Neural progenitor cell (in vitro differentiated cells): ENCODE measurements at regions not wholly inside any gene's neighbourhood (a gene's known extent, or its start where the extent isn't known, plus 50 kb on each side); places are given as distances from the start of the nearest gene placed in this dataset.

Experiments
- DNase-seq: peaks from one replicate; pipeline ENCODE4 v3.0.0-alpha.2; 2016; ENCODE audit warnings: low spot score
- H2AFZ ChIP-seq: fragments of 200-600 bp; sonication (generic); replicated peaks from 2 replicates; pipeline ENCODE4 v1.6.1; 2016; ENCODE audit warnings: antibody characterized with exemption
- H3F3A ChIP-seq: fragments of 200-600 bp; sonication (generic); 2 replicates; pipeline ENCODE4 v1.6.1; 2016; ENCODE audit warnings: antibody characterized with exemption, low read depth
- H3K27ac ChIP-seq: fragments of 200-600 bp; sonication (generic); 2 replicates; pipeline ENCODE4 v1.5.1; 2016; ENCODE audit warnings: mild to moderate bottlenecking
- H3K27me3 ChIP-seq: fragments of 200-600 bp; sonication (generic); 2 replicates; pipeline ENCODE4 v1.6.1; 2016; ENCODE audit warnings: mild to moderate bottlenecking, moderate library complexity
- H3K36me3 ChIP-seq: fragments of 200-600 bp; sonication (generic); 2 replicates; pipeline ENCODE4 v1.5.1; 2016
- H3K4me1 ChIP-seq: fragments of 200-600 bp; sonication (generic); 2 replicates; pipeline ENCODE4 v1.6.1; 2016; ENCODE audit warnings: mixed run types
- H3K4me2 ChIP-seq: fragments of 200-600 bp; sonication (generic); 2 replicates; pipeline ENCODE4 v1.6.1; 2016
- H3K4me3 ChIP-seq: fragments of 200-600 bp; sonication (generic); 2 replicates; pipeline ENCODE4 v1.5.1; 2016
- H3K79me2 ChIP-seq: fragments of 200-600 bp; sonication (generic); 2 replicates; pipeline ENCODE4 v1.6.1; 2016; ENCODE audit warnings: low read depth
- H3K9ac ChIP-seq: fragments of 200-600 bp; sonication (generic); 2 replicates; pipeline ENCODE4 v1.6.1; 2016
- H3K9me3 ChIP-seq: fragments of 200-600 bp; sonication (generic); 2 replicates; pipeline ENCODE4 v1.5.1; 2016; ENCODE audit warnings: low read depth
- H4K20me1 ChIP-seq: fragments of 200-600 bp; sonication (generic); 2 replicates; pipeline ENCODE4 v1.6.1; 2016; ENCODE audit warnings: low read depth
- H3K27ac Mint-ChIP-seq: 3 replicates; pipeline ENCODE4 v1.8.0; 2021; ENCODE audit warnings: mixed read lengths
- H3K27me3 Mint-ChIP-seq: 2 replicates; pipeline ENCODE4 v1.8.0; 2022; ENCODE audit warnings: low read depth, mild to moderate bottlenecking, inconsistent platforms, moderate library complexity, mixed read lengths; ENCODE audit not compliant: insufficient read depth
- H3K36me3 Mint-ChIP-seq: 3 replicates; pipeline ENCODE4 v1.8.0; 2021; ENCODE audit warnings: mixed read lengths
- H3K4me1 Mint-ChIP-seq: 3 replicates; pipeline ENCODE4 v1.8.0; 2021; ENCODE audit warnings: mixed read lengths
- H3K4me3 Mint-ChIP-seq: 3 replicates; pipeline ENCODE4 v1.8.0; 2021; ENCODE audit warnings: mild to moderate bottlenecking, moderate library complexity, mixed read lengths
- H3K9me3 Mint-ChIP-seq: 3 replicates; pipeline ENCODE4 v1.8.0; 2020; ENCODE audit warnings: mixed read lengths
- CTCF ChIP-seq: fragments of 200-600 bp; sonication (generic); IDR thresholded peaks from 2 replicates; pipeline ENCODE4 v1.5.1; 2017; ENCODE audit warnings: antibody characterized with exemption, mild to moderate bottlenecking
- EZH2 ChIP-seq: fragments of 200-600 bp; sonication (generic); IDR thresholded peaks from 2 replicates; pipeline ENCODE4 v1.6.1; 2017; ENCODE audit warnings: antibody characterized with exemption, mild to moderate bottlenecking, moderate library complexity
- EZH2phosphoT487 ChIP-seq: fragments of 200-600 bp; sonication (generic); IDR thresholded peaks from 2 replicates; pipeline ENCODE4 v1.6.1; 2017; ENCODE audit warnings: antibody characterized with exemption

DNA sequence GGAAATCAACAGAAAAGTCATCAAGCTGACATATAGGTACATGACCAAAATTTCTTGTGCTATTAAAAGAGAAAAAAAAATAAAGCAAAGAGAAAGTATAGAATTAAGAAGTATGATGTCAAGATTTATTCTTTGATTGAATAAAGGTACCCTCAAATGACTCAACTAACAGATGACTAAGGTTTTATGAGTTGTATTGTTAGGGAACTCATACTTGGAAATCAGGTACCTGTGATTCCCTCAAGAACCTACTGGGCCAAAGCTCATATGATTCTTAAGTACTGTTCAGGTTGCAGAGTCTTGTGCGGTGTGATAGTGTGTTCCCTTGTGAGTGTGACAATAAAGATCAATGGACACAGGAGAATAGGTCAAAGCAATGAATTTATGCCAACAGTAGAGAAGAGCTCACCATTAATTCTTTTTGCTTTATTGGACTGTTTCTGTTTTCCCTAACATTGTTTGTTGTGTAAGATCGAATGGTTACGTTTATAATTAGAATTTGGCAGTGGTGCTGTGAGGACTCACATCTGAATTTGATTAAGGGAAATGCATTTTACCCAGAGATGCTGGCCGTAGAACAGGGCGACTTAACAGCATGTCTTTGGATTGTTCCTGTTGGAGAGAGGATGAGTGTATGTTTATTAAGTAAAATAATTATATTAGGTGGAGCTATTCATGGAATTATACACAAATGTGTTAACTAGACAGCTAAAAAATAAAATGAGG is 293.2 kb upstream of the SEMA3D start:
- Histone ChIP-seq H4K20me1 (no peaks in the 10 kb centered on the region), H3K4me1 (no peaks in the 10 kb centered on the region), H3K79me2 (no peaks in the 10 kb centered on the region), H3K27me3 (no peaks in the 10 kb centered on the region), H2AFZ (no peak overlapping the region), H3K4me2 (no peak overlapping the region), H3K9me3 (no peaks in the 10 kb centered on the region), H3F3A (no peaks in the 10 kb centered on the region), H3K27ac (no peak overlapping the region), H3K9ac (no peak overlapping the region), H3K4me3 (no peak overlapping the region), H3K36me3 (no peaks in the 10 kb centered on the region)
- Mint-ChIP-seq H3K4me3 (no peak overlapping the region), H3K27ac (no peak overlapping the region), H3K36me3 (no peaks in the 10 kb centered on the region), H3K9me3 (no peaks in the 10 kb centered on the region), H3K27me3 (peaks cover 4% of the 10 kb centered on the region), H3K4me1 (no peaks in the 10 kb centered on the region)
- TF ChIP-seq CTCF (no peak), EZH2 (no peak), EZH2phosphoT487 (no peak)
- no peak for DNase-seq

GRCh38 chr7:85478530-85478929 is 291.7 kb upstream of the SEMA3D start:
- H3K4me1 Mint-ChIP-seq = no peaks in the 10 kb centered on the region
- no peaks in the 10 kb centered on the region for H3K9me3 ChIP-seq
- no peak overlapping the region for H3K4me2 ChIP-seq
- DNase-seq = no peak
- H3F3A ChIP-seq = no peaks in the 10 kb centered on the region
- no peaks in the 10 kb centered on the region for H3K36me3 Mint-ChIP-seq
- H3K4me3 ChIP-seq = no peak overlapping the region
- TF ChIP-seq CTCF = no peak
- TF ChIP-seq EZH2phosphoT487 = no peak
- no peak for TF ChIP-seq EZH2
- peak overlapping the region; percentile 5 for H2AFZ ChIP-seq
- no peaks in the 10 kb centered on the region for H3K79me2 ChIP-seq
- H3K27ac Mint-ChIP-seq = no peak overlapping the region
- peaks cover 4% of the 10 kb centered on the region for H3K27me3 Mint-ChIP-seq
- H3K36me3 ChIP-seq = no peaks in the 10 kb centered on the region
- no peaks in the 10 kb centered on the region for H3K9me3 Mint-ChIP-seq
- no peak overlapping the region for H3K4me3 Mint-ChIP-seq
- no peaks in the 10 kb centered on the region for H4K20me1 ChIP-seq
- no peak overlapping the region for H3K9ac ChIP-seq
- H3K27ac ChIP-seq = no peak overlapping the region
- no peaks in the 10 kb centered on the region for H3K27me3 ChIP-seq
- no peaks in the 10 kb centered on the region for H3K4me1 ChIP-seq

GRCh38 chr7:85475476-85475875 is 288.6 kb upstream of the SEMA3D start:
- Histone ChIP-seq H3K4me1 (no peaks in the 10 kb centered on the region), H3F3A (no peaks in the 10 kb centered on the region), H3K36me3 (no peaks in the 10 kb centered on the region), H3K9me3 (no peaks in the 10 kb centered on the region), H4K20me1 (no peaks in the 10 kb centered on the region), H3K9ac (no peak overlapping the region), H3K79me2 (no peaks in the 10 kb centered on the region), H3K27ac (no peak overlapping the region), H3K27me3 (no peaks in the 10 kb centered on the region), H2AFZ (no peak overlapping the region), H3K4me3 (no peak overlapping the region), H3K4me2 (no peak overlapping the region)
- no peak for DNase-seq
- TF ChIP-seq EZH2phosphoT487 (no peak), CTCF (no peak)
- H3K9me3 Mint-ChIP-seq = no peaks in the 10 kb centered on the region
- no peaks in the 10 kb centered on the region for H3K36me3 Mint-ChIP-seq
- H3K27me3 Mint-ChIP-seq = peaks cover 4% of the 10 kb centered on the region
- no peak overlapping the region for H3K4me3 Mint-ChIP-seq
- H3K27ac Mint-ChIP-seq = no peak overlapping the region
- no peaks in the 10 kb centered on the region for H3K4me1 Mint-ChIP-seq
